IPS-20b (cell line): ENCODE measurements at regions not wholly inside any gene's neighbourhood (a gene's known extent, or its start where the extent isn't known, plus 50 kb on each side); places are given as distances from the start of the nearest gene placed in this dataset.
"Not testable (repeated sequence)": the region's sequence is repeated elsewhere in the genome, so short reads cannot be mapped to it uniquely, and the experiment has no call there.

Experiments
- H3K27ac ChIP-seq: one replicate; pipeline ENCODE4 v1.5.1; 2013; ENCODE audit warnings: low read length
- H3K27me3 ChIP-seq: 2 replicates; pipeline ENCODE4 v1.6.1; 2013; ENCODE audit warnings: mild to moderate bottlenecking, low read length, inconsistent platforms; ENCODE audit not compliant: insufficient read depth
- H3K36me3 ChIP-seq: 2 replicates; pipeline ENCODE4 v1.6.1; 2013; ENCODE audit warnings: low read depth, mild to moderate bottlenecking, inconsistent platforms, low read length, moderate library complexity; ENCODE audit not compliant: insufficient read depth
- H3K4me1 ChIP-seq: 2 replicates; pipeline ENCODE4 v1.6.1; 2013; ENCODE audit warnings: mild to moderate bottlenecking, control low read depth, inconsistent platforms, low read length, moderate library complexity; ENCODE audit not compliant: insufficient read depth
- H3K4me3 ChIP-seq: 2 replicates; pipeline ENCODE4 v1.5.1; 2013; ENCODE audit warnings: mild to moderate bottlenecking, low read length, inconsistent platforms
- H3K9ac ChIP-seq: 2 replicates; pipeline ENCODE4 v1.6.1; 2013; ENCODE audit warnings: low read depth, mild to moderate bottlenecking, inconsistent platforms, low read length, moderate library complexity
- H3K9me3 ChIP-seq: 2 replicates; pipeline ENCODE4 v1.6.1; 2013; ENCODE audit warnings: mild to moderate bottlenecking, low read depth, low read length, inconsistent platforms; ENCODE audit not compliant: insufficient read depth

GRCh38 chr7:4603843-4604231, 78.3 kb upstream of the FOXK1 start:
- H3K9me3 ChIP-seq = no peaks in the 10 kb centered on the region
- no peaks in the 10 kb centered on the region for H3K36me3 ChIP-seq
- H3K27me3 ChIP-seq = peaks cover 3% of the 10 kb centered on the region; the same call in 1 of the 2 replicates
- H3K4me1 ChIP-seq = peaks cover 3% of the 10 kb centered on the region; the same call in 1 of the 2 replicates
- no peak overlapping the region for H3K27ac ChIP-seq
- no peak overlapping the region for H3K4me3 ChIP-seq
- no peak overlapping the region for H3K9ac ChIP-seq

DNA sequence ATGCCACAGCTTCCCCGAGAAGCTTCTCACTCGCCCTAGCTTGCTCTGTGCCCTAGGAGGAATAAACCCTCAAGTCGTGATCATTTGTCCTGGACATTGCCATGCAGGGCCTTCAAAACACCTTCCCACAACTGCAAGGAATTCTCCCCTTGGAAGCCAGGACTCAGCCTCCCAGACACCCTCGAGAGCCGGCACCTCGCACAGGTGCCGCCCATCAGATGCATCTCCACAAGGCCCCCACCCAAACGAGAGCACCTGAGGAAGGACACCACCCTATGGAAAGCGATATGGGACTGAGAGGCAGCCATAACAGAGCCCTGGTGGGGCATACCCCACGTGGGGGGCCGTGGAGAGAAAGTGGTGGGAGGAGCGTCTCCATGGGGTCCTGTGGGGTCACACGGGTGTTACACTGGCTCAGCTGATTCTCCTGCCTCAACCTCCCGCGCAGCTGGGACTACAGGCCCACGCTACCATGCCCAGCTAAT, 77.6 kb upstream of the FOXK1 start:
- Histone ChIP-seq H3K9ac (no peak overlapping the region), H3K36me3 (no peaks in the 10 kb centered on the region), H3K27ac (no peak overlapping the region), H3K9me3 (no peaks in the 10 kb centered on the region), H3K27me3 (peaks cover 3% of the 10 kb centered on the region; the same call in 1 of the 2 replicates), H3K4me1 (peaks cover 3% of the 10 kb centered on the region; the same call in 1 of the 2 replicates), H3K4me3 (no peak overlapping the region)

GRCh38 chr7:4606797-4607196, 75.3 kb upstream of the FOXK1 start:
- H3K9ac ChIP-seq = no peak overlapping the region
- no peak overlapping the region for H3K27ac ChIP-seq
- H3K9me3 ChIP-seq = no peaks in the 10 kb centered on the region
- no peak overlapping the region for H3K4me3 ChIP-seq
- no peaks in the 10 kb centered on the region for H3K36me3 ChIP-seq
- H3K27me3 ChIP-seq = peaks cover 3% of the 10 kb centered on the region; the same call in 1 of the 2 replicates
- H3K4me1 ChIP-seq = peaks cover 3% of the 10 kb centered on the region; the same call in 1 of the 2 replicates

DNA sequence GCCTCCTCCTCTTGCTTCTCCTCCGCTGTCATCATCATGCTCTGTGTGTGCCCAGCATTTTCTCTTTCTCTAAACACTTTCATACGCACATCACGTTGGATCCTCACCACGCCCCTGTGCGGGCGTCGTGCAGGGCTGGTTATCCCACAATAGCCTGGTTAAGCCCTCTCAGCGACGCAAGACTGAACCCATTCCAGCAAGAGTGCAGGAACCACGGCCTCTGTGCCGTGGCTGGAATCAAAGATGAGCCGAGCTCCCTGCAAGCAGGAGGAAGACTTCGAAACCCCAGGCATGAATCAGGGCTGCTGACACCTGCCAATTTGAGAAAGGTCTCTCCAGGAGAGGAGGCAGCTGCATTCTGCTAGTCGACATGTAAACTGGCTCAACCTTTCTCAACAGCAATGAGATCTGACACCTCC, 74.8 kb upstream of the FOXK1 start:
- peaks cover 3% of the 10 kb centered on the region; the same call in 1 of the 2 replicates for H3K27me3 ChIP-seq
- H3K4me3 ChIP-seq = no peak overlapping the region
- peaks cover under 1% of the 10 kb centered on the region; the same call in 1 of the 2 replicates for H3K4me1 ChIP-seq
- no peak overlapping the region for H3K9ac ChIP-seq
- H3K9me3 ChIP-seq = no peaks in the 10 kb centered on the region
- H3K27ac ChIP-seq = no peak overlapping the region
- no peaks in the 10 kb centered on the region for H3K36me3 ChIP-seq

GRCh38 chr7:4609576-4609975, 72.5 kb upstream of the FOXK1 start:
- peaks cover 11% of the 10 kb centered on the region; the same call in 1 of the 2 replicates for H3K4me1 ChIP-seq
- not testable (repeated sequence) for H3K4me3 ChIP-seq, H3K27ac ChIP-seq, H3K27me3 ChIP-seq, H3K9me3 ChIP-seq, H3K9ac ChIP-seq, H3K36me3 ChIP-seq

DNA sequence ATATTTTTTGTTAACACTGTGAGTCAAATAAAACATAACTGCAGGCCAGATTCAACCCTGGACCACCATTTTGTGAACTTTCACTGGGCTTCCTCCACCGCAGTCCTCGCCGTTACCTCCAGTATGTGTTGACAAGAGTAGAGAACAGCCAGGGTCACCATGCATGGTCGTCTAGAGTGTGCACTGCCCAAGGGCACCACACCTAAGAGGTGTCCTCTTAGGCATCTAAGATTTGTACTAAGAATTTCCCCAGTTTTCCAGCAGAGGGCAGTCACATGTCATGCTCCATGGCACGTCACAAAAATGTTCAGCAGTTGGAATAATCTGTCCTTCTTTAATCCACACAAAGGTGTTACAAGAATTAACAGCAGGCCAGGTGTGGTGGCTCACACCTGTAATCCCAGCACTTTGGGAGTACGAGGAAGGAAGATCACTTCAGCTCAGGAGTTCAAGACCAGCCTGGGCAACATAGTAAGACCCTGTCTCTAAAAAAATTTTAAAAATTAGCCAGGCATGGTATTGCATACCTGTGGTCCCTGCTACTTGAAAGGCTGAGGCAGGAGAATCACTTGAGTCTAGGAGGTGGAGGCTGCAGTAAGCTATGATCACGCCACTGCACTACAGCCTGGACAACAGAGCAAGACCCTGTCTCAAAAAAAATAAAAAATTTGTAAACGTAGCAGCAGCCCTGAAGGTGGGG, 71.2 kb upstream of the FOXK1 start:
- H3K27ac ChIP-seq = no peak overlapping the region
- no peak overlapping the region for H3K9ac ChIP-seq
- no peak overlapping the region for H3K4me3 ChIP-seq
- peaks cover 3% of the 10 kb centered on the region; the same call in 1 of the 2 replicates for H3K27me3 ChIP-seq
- H3K9me3 ChIP-seq = no peaks in the 10 kb centered on the region
- H3K36me3 ChIP-seq = no peaks in the 10 kb centered on the region
- H3K4me1 ChIP-seq = peaks cover 11% of the 10 kb centered on the region; the same call in 1 of the 2 replicates

DNA sequence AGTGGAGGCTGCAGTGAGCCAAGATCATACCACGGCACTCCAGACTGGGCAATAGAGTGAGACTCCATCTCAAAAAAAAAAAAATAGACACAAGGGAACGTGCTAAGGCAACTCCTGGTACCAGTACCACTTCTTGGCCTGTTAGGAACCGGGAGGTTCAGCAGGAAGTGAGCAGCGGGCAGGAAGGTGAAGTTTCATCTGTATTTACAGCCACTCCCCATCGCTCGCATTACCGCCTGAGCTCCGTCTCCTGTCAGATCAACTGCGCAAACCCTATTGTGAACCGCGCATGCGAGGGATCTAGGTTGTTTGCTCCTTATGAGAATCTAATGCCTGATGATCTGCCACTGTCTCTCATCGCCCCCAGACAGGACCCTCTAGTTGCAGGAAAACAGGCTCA, 69.9 kb upstream of the FOXK1 start:
- Histone ChIP-seq H3K4me3 (no peak overlapping the region), H3K9me3 (no peaks in the 10 kb centered on the region), H3K27ac (no peak overlapping the region), H3K9ac (no peak overlapping the region), H3K36me3 (no peaks in the 10 kb centered on the region), H3K27me3 (no peaks in the 10 kb centered on the region), H3K4me1 (peaks cover 11% of the 10 kb centered on the region; the same call in 1 of the 2 replicates)

DNA sequence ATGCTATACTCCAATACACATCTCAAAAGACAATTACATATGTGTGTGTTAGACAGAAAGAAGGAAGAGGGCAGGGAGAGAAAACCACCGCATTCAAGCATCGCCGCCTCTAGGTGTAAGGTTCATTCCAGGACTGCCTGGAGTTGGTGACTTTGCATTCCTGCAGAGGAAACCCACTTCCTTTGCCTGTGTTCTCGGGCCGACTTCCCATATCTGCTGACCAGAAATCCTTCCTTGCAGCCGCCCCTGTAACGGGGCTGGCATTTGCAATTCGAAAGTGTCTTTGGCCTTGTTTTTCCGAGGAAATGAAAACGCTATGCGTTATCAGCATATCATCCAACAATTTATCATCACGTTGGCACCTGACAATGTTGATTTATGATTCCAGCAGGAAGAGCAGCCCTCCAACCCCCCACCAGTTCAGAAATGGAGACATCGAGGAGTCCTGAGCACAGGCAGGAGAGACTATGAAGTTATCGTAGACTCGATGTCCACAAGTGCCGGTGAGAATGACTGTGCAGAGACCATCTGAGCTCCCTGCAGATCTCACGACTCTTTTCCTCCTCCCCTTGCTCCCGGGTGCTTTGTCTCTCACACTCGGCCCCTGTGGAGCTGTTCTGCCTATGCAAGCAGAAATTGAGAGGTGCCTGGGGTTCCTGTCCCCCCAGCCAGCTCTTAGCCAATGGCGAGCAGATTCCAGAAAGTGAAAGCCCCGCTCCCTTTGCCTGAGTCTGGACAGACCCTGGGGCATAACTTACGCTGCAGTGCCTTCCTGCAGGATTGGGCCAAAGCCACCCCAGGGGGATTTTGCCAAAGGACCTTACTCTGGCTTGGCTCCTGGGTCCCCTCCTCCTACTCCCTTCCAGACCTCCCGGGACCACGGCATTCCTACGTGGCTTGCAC, 68.9 kb upstream of the FOXK1 start:
- Histone ChIP-seq H3K4me3 (peak overlapping the region; percentile 55; the same call in 1 of the 2 replicates), H3K36me3 (no peaks in the 10 kb centered on the region), H3K27me3 (no peaks in the 10 kb centered on the region), H3K4me1 (peaks cover 11% of the 10 kb centered on the region; the same call in 1 of the 2 replicates), H3K9me3 (no peaks in the 10 kb centered on the region), H3K27ac (peak overlapping the region; percentile 25), H3K9ac (peak overlapping the region; percentile 61; the same call in 1 of the 2 replicates)

- Histone ChIP-seq H3K9me3 (no peaks in the 10 kb centered on the region), H3K27me3 (no peaks in the 10 kb centered on the region), H3K9ac (peak overlapping the region; percentile 52; the same call in 1 of the 2 replicates), H3K4me3 (peak overlapping the region; percentile 55; the same call in 1 of the 2 replicates), H3K36me3 (no peaks in the 10 kb centered on the region), H3K4me1 (peaks cover 11% of the 10 kb centered on the region; the same call in 1 of the 2 replicates), H3K27ac (peak overlapping the region; percentile 25)
Observed at GRCh38 chr7:4613846-4614548, 68.1 kb upstream of the FOXK1 start.

DNA sequence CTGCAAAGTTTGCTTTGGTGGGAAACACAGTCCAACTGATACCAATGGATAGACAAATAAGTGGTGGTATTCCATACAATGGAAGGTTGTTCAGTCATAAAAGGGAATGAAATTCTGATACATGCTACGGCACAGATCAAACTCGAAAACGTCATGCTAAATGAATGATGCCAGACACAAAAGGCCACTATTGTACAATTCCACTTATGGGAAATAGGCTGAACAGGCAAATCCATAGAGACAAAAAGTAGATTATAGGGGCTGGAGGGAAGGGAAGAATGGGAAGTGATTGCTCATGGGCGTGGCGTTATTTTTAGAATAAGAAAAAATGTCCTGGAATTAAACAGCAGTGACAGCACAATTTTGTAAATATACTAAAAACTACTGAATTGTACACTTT, 66.0 kb upstream of the FOXK1 start:
- Histone ChIP-seq H3K4me1 (peaks cover 11% of the 10 kb centered on the region; the same call in 1 of the 2 replicates), H3K4me3 (no peak overlapping the region), H3K27ac (no peak overlapping the region), H3K27me3 (no peaks in the 10 kb centered on the region), H3K36me3 (no peaks in the 10 kb centered on the region), H3K9ac (no peak overlapping the region), H3K9me3 (0 out of 2 replicates have a peak, but pooled peaks cover under 1% of the 10 kb centered on the region)

- no peak overlapping the region for H3K27ac ChIP-seq
- no peak overlapping the region for H3K9ac ChIP-seq
- H3K4me3 ChIP-seq = no peak overlapping the region
- no peaks in the 10 kb centered on the region for H3K4me1 ChIP-seq
- peaks cover 7% of the 10 kb centered on the region; the same call in 1 of the 2 replicates for H3K27me3 ChIP-seq
- H3K36me3 ChIP-seq = no peaks in the 10 kb centered on the region
- peaks cover 13% of the 10 kb centered on the region for H3K9me3 ChIP-seq
Observed at GRCh38 chr7:4621396-4621795, 60.7 kb upstream of the FOXK1 start.
